ENCODE measurements at regions not wholly inside any gene's neighbourhood (a gene's known extent, or its start where the extent isn't known, plus 50 kb on each side); places are given as distances from the start of the nearest gene placed in this dataset.

GRCh38 chr1:177873238-177873637 is 96.6 kb downstream of the SEC16B start:
- H3K79me2 ChIP-seq (replicated peaks; ENCODE audit: insufficient read depth, low read length), result no peaks in the 10 kb centered on the region
- no peaks in the 10 kb centered on the region for H3K27me3 ChIP-seq (ENCODE audit: insufficient read depth, low read depth, low read length)
- H3K9me2 ChIP-seq (ENCODE audit: insufficient read depth, low read length), result no peaks in the 10 kb centered on the region
- no peak overlapping the region for H2AFZ ChIP-seq (ENCODE audit: low read depth, low read length)
- no peak overlapping the region for H3K9ac ChIP-seq (ENCODE audit: low read length)
- no peaks in the 10 kb centered on the region for H4K20me1 ChIP-seq (ENCODE audit: insufficient read depth)
- TF ChIP-seq TAF1 (IDR thresholded peaks at IDR 0.05; ENCODE audit: low read depth), result no peak
- no peak for TF ChIP-seq POLR2AphosphoS5 (IDR thresholded peaks at IDR 0.05)
- TF ChIP-seq EP300 (conservative IDR thresholded peaks at IDR 0.05; ENCODE audit: poor library complexity, severe bottlenecking), result no peak
- no peak for TF ChIP-seq MXI1 (conservative IDR thresholded peaks at IDR 0.05; ENCODE audit: poor library complexity, severe bottlenecking)
- no peak for TF ChIP-seq REST (IDR thresholded peaks at IDR 0.05; ENCODE audit: borderline replicate concordance)
- no peak for TF ChIP-seq CTCF (IDR thresholded peaks at IDR 0.05; ENCODE audit: poor library complexity, severe bottlenecking)
- no peak for TF ChIP-seq RAD21 (conservative IDR thresholded peaks at IDR 0.05)
- no peak for TF ChIP-seq SMC3 (conservative IDR thresholded peaks at IDR 0.05; ENCODE audit: poor library complexity)
- H3K4me2 ChIP-seq (ENCODE audit: low read length), result no peak overlapping the region
- no peak overlapping the region for H3K4me3 ChIP-seq (ENCODE audit: low read length)
- no peak overlapping the region for H3K27ac ChIP-seq (ENCODE audit: low read length)
- H3F3A ChIP-seq (ENCODE audit: insufficient read depth, low read length, poor library complexity, severe bottlenecking), result no peaks in the 10 kb centered on the region
- H3K9me3 ChIP-seq (ENCODE audit: low read length), result no peaks in the 10 kb centered on the region
- no peaks in the 10 kb centered on the region for H3K36me3 ChIP-seq (ENCODE audit: insufficient read depth, low read length)

GRCh38 chr1:177872308-177872900 is 97.5 kb downstream of the SEC16B start:
- no peak for TF ChIP-seq EP300 (conservative IDR thresholded peaks at IDR 0.05; ENCODE audit: poor library complexity, severe bottlenecking)
- TF ChIP-seq REST (IDR thresholded peaks at IDR 0.05; ENCODE audit: borderline replicate concordance), result no peak
- TF ChIP-seq POLR2AphosphoS5 (IDR thresholded peaks at IDR 0.05), result no peak
- no peak for TF ChIP-seq EZH2 (IDR thresholded peaks at IDR 0.05; ENCODE audit: borderline replicate concordance, insufficient read depth, low read length, poor library complexity, severe bottlenecking)
- no peak for TF ChIP-seq MXI1 (conservative IDR thresholded peaks at IDR 0.05; ENCODE audit: poor library complexity, severe bottlenecking)
- TF ChIP-seq RAD21 (conservative IDR thresholded peaks at IDR 0.05), result no peak
- no peak for TF ChIP-seq TAF1 (IDR thresholded peaks at IDR 0.05; ENCODE audit: low read depth)
- H2AFZ ChIP-seq (ENCODE audit: low read depth, low read length), result no peak overlapping the region
- no peaks in the 10 kb centered on the region for H3K9me2 ChIP-seq (ENCODE audit: insufficient read depth, low read length)
- H3K4me2 ChIP-seq (ENCODE audit: low read length), result no peak overlapping the region
- H3K27ac ChIP-seq (ENCODE audit: low read length), result no peak overlapping the region
- no peak overlapping the region for H3K4me3 ChIP-seq (ENCODE audit: low read length)
- H3K36me3 ChIP-seq (ENCODE audit: insufficient read depth, low read length), result no peaks in the 10 kb centered on the region
- H3K27me3 ChIP-seq (ENCODE audit: insufficient read depth, low read depth, low read length), result no peaks in the 10 kb centered on the region
- no peak overlapping the region for H3K9ac ChIP-seq (ENCODE audit: low read length)
- no peaks in the 10 kb centered on the region for H3F3A ChIP-seq (ENCODE audit: insufficient read depth, low read length, poor library complexity, severe bottlenecking)
- no peaks in the 10 kb centered on the region for H4K20me1 ChIP-seq (ENCODE audit: insufficient read depth)
- no peaks in the 10 kb centered on the region for H3K79me2 ChIP-seq (replicated peaks; ENCODE audit: insufficient read depth, low read length)
- H3K9me3 ChIP-seq (ENCODE audit: low read length), result no peaks in the 10 kb centered on the region
